IPS DF 6.9 (cell line): ENCODE measurements at regions not wholly inside any gene's neighbourhood (a gene's known extent, or its start where the extent isn't known, plus 50 kb on each side); places are given as distances from the start of the nearest gene placed in this dataset.

Experiments used
- DNase-seq: peaks from one replicate; pipeline ENCODE4 v3.0.0-alpha.2; 2013; ENCODE audit warnings: low read depth, low spot score
- H3K27ac ChIP-seq: one replicate; pipeline ENCODE4 v1.5.1; 2013; ENCODE audit warnings: low read length, control low read depth
- H3K27me3 ChIP-seq: 2 replicates; pipeline ENCODE4 v1.6.1; 2013; ENCODE audit warnings: mild to moderate bottlenecking, low read length; ENCODE audit not compliant: control insufficient read depth, insufficient read depth
- H3K36me3 ChIP-seq: 2 replicates; pipeline ENCODE4 v1.6.1; 2013; ENCODE audit warnings: low read length; ENCODE audit not compliant: control insufficient read depth, insufficient read depth
- H3K4me1 ChIP-seq: 2 replicates; pipeline ENCODE4 v1.6.1; 2013; ENCODE audit warnings: low read length; ENCODE audit not compliant: control insufficient read depth, insufficient read depth
- H3K4me3 ChIP-seq: 2 replicates; pipeline ENCODE4 v1.5.1; 2013; ENCODE audit warnings: mild to moderate bottlenecking, low read length
- H3K9me3 ChIP-seq: 2 replicates; pipeline ENCODE4 v1.6.1; 2013; ENCODE audit warnings: low read length, inconsistent platforms; ENCODE audit not compliant: control insufficient read depth, insufficient read depth
- whole genome bisulfite sequencing: extraction: QIAGEN DNeasy Blood & Tissue Kit; methylation state at CpG from one replicate; pipeline ENCODE4 v1.1.7; 2013; ENCODE audit warnings: mixed read lengths, missing lambda C conversion rate; ENCODE audit not compliant: insufficient read length, insufficient coverage; 5-methylcytosine and 5-hydroxymethylcytosine counted together

GRCh38 chr10:42113158-42113450, 525.3 kb downstream of the ZNF33B start:
- Histone ChIP-seq H3K27me3 (no peaks in the 10 kb centered on the region), H3K4me1 (no peaks in the 10 kb centered on the region), H3K27ac (no peak overlapping the region), H3K4me3 (no peak overlapping the region), H3K36me3 (no peaks in the 10 kb centered on the region), H3K9me3 (no peaks in the 10 kb centered on the region)
- no peak for DNase-seq
- no CpG with 5 or more reads among the region's 21 CpGs for WGBS

- no peaks in the 10 kb centered on the region for H3K36me3 ChIP-seq
- no CpG with 5 or more reads among the region's 64 CpGs for WGBS
- no peak for DNase-seq
- no peak overlapping the region for H3K27ac ChIP-seq
- no peaks in the 10 kb centered on the region for H3K27me3 ChIP-seq
- H3K4me1 ChIP-seq, result no peaks in the 10 kb centered on the region
- H3K4me3 ChIP-seq, result no peak overlapping the region
- H3K9me3 ChIP-seq, result no peaks in the 10 kb centered on the region
These were observed 525.8 kb downstream of the ZNF33B start for GRCh38 chr10:42112331-42113157.

GRCh38 chr10:42111661-42112330, 526.6 kb downstream of the ZNF33B start:
- DNase-seq, result no peak
- H3K9me3 ChIP-seq, result no peaks in the 10 kb centered on the region

GRCh38 chr10:42111076-42111475, 527.3 kb downstream of the ZNF33B start:
- no CpG with 5 or more reads among the region's 33 CpGs for WGBS
- H3K27me3 ChIP-seq, result no peaks in the 10 kb centered on the region
- H3K4me3 ChIP-seq, result no peak overlapping the region
- no peak for DNase-seq
- H3K4me1 ChIP-seq, result no peaks in the 10 kb centered on the region
- H3K27ac ChIP-seq, result no peak overlapping the region
- H3K9me3 ChIP-seq, result no peaks in the 10 kb centered on the region
- no peaks in the 10 kb centered on the region for H3K36me3 ChIP-seq

More at GRCh38 chr10:42111661-42112330, 526.6 kb downstream of the ZNF33B start:
- Histone ChIP-seq H3K27ac (no peak overlapping the region), H3K4me3 (no peak overlapping the region), H3K27me3 (no peaks in the 10 kb centered on the region), H3K4me1 (no peaks in the 10 kb centered on the region), H3K36me3 (no peaks in the 10 kb centered on the region)
- WGBS, result no CpG with 5 or more reads among the region's 43 CpGs
